Mononuclear cell (primary cell): ENCODE measurements at regions not wholly inside any gene's neighbourhood (a gene's known extent, or its start where the extent isn't known, plus 50 kb on each side); places are given as distances from the start of the nearest gene placed in this dataset.
"Not testable (repeated sequence)": the region's sequence is repeated elsewhere in the genome, so short reads cannot be mapped to it uniquely, and the experiment has no call there.

ENCODE experiments used
- H3K27me3 ChIP-seq: 2 replicates; pipeline ENCODE4 v1.6.0; 2011; ENCODE audit warnings: low read length, control low read depth; ENCODE audit not compliant: insufficient read depth
- H3K4me1 ChIP-seq: 2 replicates; pipeline ENCODE4 v1.5.1; 2011; ENCODE audit warnings: mild to moderate bottlenecking, low read length, control low read depth; ENCODE audit not compliant: insufficient read depth
- H3K4me3 ChIP-seq: 2 replicates; pipeline ENCODE4 v1.5.1; 2011; ENCODE audit warnings: mild to moderate bottlenecking, low read length, moderate library complexity
- H3K9me3 ChIP-seq: 2 replicates; pipeline ENCODE4 v1.5.1; 2011; ENCODE audit warnings: low read depth, mild to moderate bottlenecking, control low read depth, low read length

DNA sequence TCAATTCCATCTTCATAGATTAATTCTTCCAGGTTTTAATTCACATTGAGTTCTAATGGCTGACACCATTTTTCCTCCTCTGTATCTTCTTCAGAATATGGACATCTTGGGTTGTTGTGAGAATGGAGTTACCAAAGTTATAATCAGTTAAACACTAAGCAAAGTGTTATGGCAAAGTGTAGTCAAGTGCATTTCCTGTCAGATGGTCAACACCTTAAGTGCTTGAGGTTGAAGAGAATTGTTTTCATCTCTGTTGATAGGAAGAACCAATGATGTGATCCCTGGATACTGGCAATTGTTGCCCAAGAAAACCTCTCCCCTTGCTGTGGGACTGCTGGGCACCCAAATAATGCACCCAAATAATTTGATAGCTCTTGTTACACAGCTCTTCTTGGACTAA lies 102.6 kb upstream of the SATB1 start:
- no peak overlapping the region for H3K4me3 ChIP-seq
- no peaks in the 10 kb centered on the region for H3K27me3 ChIP-seq
- no peaks in the 10 kb centered on the region for H3K4me1 ChIP-seq
- peaks cover 19% of the 10 kb centered on the region for H3K9me3 ChIP-seq

DNA sequence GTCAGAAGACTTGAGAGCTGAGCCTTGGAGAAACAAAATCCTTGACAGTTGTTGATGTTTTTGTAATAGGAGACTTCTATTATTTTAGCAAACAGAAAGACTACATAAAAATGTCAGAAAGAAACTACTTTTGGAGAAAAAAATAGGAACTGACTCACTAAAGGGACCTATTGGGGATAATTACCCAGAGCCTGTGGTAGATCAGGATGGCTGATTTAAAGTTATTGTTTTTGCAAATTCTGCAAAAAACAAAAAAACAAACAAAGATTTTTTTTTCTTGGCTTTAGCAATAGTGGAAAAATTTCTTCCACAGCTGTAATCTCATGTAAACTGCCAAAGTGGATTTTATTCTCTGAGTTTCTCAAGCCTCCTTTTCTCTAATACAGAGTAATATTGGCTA lies 101.5 kb upstream of the SATB1 start:
- H3K27me3 ChIP-seq: no peaks in the 10 kb centered on the region
- no peaks in the 10 kb centered on the region for H3K4me1 ChIP-seq
- H3K9me3 ChIP-seq: peaks cover 19% of the 10 kb centered on the region
- H3K4me3 ChIP-seq: no peak overlapping the region

DNA sequence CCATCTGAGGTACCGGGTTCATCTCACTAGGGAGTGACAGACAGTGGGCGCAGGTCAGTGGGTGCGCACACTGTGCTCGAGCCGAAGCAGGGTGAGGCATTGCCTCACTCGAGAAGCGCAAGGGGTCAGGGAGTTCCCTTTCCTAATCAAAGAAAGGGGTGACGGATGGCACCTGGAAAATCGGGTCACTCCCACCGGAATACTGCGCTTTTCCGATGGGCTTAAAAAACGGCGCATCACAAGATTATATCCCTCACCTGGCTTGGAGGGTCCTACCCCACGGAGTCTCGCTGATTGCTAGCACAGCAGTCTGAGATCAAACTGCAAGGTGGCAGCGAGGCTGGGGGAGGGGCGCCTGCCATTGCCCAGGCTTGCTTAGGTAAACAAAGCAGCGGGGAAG lies 91.0 kb upstream of the SATB1 start:
- H3K4me1 ChIP-seq, H3K9me3 ChIP-seq, H3K4me3 ChIP-seq, H3K27me3 ChIP-seq: not testable (repeated sequence)

DNA sequence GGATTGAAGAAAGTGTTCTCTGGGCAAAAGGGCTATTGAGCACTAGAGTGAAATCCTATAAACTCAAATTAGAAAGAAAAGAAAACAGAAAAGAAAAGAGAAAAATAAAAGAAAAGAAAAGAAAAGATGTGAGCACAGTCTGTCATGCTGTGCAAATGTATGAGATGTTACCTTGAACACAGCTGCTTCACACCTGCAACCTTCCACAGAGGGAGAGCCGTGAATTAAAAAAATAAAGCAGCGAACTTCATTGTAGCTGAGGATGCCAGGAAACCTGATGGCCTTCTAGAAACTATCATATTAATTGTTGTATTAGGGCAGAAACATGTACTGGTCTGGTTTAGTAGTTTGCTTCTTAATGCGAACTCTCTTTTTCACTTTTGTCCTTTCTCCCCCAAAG lies 88.0 kb upstream of the SATB1 start:
- Histone ChIP-seq H3K4me1 (no peaks in the 10 kb centered on the region), H3K27me3 (no peaks in the 10 kb centered on the region), H3K9me3 (no peaks in the 10 kb centered on the region), H3K4me3 (no peak overlapping the region)

DNA sequence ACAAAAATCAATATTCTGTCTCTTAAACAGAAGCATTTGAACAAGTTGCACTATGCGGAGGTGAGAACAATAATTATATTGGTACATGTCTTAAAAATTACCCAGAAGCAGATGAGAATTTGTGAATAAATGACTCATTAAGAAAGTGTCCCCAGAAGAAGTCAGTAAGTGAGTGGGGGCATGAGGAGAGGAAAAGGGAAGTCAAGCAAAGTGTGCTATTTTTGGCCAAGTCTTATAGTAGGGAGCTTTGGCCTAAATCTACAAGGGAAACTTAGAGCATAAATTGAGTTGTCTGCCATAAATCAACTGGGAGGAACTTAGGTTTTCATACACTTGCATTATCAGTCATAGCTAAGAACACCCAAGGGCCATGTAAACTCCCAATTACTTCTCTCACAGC lies 86.9 kb upstream of the SATB1 start:
- Histone ChIP-seq H3K4me3 (no peak overlapping the region), H3K9me3 (no peaks in the 10 kb centered on the region), H3K27me3 (no peaks in the 10 kb centered on the region)

DNA sequence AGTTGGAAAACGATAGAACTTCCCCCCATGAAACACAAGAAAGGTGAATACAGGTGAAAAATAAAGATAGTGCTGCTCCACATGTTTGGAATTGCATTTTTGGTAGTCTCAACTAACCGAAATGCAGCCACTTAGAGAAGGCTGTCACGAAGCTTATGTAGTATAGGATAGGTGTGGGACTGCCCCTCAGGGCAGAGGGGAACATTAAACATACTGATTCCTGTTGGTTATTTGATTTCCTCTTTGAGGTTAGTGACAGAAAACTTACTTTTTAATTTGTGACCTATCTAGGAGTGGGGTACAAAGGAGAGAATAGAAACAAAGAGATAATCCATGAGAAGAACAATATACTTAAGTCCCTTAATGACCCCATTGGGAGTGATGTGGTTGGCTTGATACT lies 85.8 kb upstream of the SATB1 start:
- no peaks in the 10 kb centered on the region for H3K4me1 ChIP-seq
- H3K27me3 ChIP-seq: no peaks in the 10 kb centered on the region
- no peak overlapping the region for H3K4me3 ChIP-seq
- H3K9me3 ChIP-seq: no peaks in the 10 kb centered on the region

More for the DNA sequence above, 86.9 kb upstream of the SATB1 start:
- H3K4me1 ChIP-seq: no peaks in the 10 kb centered on the region

DNA sequence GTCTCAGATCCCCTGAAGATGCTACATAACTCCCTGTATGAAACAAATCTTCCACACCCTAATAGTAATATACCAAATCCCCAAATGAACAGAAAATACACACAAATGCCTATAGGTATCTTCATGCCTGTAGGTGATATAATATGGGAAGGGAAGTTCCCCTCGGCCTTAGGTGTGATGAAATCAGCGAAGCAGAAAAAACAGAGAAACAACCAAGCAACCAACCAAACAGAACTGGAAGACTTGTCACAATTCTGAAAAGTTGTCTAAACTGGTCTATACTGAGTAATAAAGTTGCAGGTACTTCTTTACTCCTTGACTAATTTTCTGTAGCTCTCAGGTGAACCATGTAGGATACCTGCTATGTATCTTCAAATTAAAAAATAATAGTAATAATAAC lies 82.2 kb upstream of the SATB1 start:
- H3K9me3 ChIP-seq: no peaks in the 10 kb centered on the region
- H3K4me3 ChIP-seq: no peak overlapping the region
- H3K27me3 ChIP-seq: no peaks in the 10 kb centered on the region
- H3K4me1 ChIP-seq: no peaks in the 10 kb centered on the region

DNA sequence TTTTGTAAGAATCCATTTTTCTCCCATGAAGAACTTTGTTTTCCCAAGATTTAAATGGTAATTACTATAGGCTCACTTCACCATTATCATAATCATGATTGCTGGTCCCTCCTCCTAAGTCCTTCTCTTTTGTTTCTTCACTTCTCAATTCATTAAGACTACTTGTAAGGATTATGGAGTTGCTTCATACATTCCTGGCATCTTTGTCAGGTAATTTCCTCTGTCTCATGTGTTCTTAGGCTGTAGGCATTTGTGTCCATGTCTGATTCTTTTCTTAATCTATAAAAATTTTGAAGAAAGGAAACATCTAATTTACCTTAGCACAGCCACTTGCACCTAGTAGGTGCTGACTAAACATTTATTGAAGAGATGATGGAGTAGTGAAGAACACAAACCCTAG lies 79.9 kb upstream of the SATB1 start:
- H3K4me1 ChIP-seq: no peaks in the 10 kb centered on the region
- H3K4me3 ChIP-seq: no peak overlapping the region
- H3K9me3 ChIP-seq: no peaks in the 10 kb centered on the region
- H3K27me3 ChIP-seq: no peaks in the 10 kb centered on the region

DNA sequence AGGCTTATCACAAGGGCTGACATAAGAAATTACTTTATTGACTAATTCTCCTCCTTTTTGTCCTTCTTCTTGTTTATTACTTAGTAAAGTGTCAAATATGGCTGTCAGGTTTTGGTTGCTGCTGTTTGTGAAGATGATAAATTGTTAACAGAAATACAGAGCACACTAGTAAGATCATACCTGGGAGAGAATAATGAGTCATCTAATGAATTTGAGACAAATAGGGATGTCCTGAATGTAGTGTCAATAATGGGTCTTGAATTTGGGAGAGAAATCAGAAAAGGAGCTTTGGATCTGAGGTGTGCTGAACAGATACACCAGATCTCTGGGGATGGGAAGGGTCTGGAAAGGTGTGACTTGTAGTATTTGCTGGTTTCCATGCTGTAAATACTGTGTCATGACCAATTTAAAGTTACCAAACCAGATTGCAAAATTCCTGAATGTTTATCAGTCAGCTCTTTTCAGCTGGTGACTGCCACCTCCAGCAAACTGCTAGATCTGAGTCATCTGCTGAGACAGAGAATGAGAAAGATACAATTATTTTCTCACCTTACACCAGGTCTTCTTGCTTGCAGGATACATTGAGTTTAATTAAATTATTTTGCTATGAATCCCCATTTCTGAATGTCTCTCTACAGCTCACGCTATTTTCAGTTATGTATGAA lies 76.7 kb upstream of the SATB1 start:
- no peaks in the 10 kb centered on the region for H3K9me3 ChIP-seq
- no peak overlapping the region for H3K4me3 ChIP-seq
- no peaks in the 10 kb centered on the region for H3K27me3 ChIP-seq
- H3K4me1 ChIP-seq: no peaks in the 10 kb centered on the region

DNA sequence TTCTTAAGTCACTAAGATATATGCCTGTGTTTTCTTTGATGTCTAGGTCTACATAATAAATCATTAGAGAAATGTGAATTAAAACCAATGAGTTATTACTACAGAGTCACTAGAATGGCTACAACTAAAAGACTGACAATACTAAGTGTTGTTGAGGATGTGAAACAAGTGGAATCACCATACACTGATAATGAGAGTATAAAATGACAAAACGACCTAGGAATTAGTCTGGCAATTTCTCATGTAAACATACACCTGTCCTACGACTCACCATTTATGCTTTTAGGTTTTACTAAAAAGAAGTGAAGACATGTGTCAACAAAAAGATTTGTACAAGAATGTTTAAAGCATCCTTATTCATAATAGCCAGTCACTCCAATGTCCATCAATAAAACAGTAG lies 75.2 kb upstream of the SATB1 start:
- Histone ChIP-seq H3K4me3 (no peak overlapping the region), H3K27me3 (no peaks in the 10 kb centered on the region), H3K9me3 (no peaks in the 10 kb centered on the region), H3K4me1 (no peaks in the 10 kb centered on the region)

DNA sequence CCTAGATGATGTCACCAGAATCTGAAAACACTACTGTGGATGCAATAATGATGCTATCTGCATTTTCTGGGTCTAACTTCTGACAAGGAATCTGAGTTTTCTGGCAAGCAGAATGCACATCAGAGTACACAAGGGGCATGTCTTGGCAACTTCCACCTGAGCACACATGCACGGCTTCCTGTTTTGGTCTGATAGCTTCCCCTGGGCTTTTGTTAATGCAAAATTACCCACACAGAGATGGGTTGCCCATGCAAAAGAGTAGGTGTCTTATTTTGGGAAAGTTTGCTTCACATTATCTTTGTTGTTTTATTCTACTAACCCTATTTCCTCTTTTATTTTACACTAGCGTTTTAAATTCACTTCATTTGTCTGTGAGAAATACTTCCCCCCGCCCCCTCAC lies 74.2 kb upstream of the SATB1 start:
- no peaks in the 10 kb centered on the region for H3K9me3 ChIP-seq
- H3K27me3 ChIP-seq: no peaks in the 10 kb centered on the region
- H3K4me1 ChIP-seq: no peaks in the 10 kb centered on the region
- no peak overlapping the region for H3K4me3 ChIP-seq

DNA sequence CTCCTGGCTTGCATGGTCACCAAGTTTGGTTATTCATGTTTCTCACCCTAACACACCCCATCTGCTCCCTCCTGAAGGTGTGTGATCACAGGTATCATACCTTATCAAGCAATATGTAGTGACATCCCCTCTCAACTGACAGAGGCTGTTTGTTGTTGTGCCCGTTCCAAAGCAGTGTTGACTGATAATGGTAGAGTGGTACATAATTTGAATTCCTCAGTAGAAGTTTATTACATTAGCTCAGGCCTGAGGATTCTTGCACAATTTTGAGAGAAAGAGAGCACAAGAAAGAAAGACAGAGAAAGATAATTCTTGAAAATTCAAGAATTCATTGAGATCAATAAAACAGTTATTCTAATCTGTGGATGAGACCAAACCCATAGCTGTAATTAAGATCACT lies 69.1 kb upstream of the SATB1 start:
- Histone ChIP-seq H3K9me3 (no peaks in the 10 kb centered on the region), H3K4me3 (no peak overlapping the region), H3K4me1 (no peaks in the 10 kb centered on the region), H3K27me3 (no peaks in the 10 kb centered on the region)

DNA sequence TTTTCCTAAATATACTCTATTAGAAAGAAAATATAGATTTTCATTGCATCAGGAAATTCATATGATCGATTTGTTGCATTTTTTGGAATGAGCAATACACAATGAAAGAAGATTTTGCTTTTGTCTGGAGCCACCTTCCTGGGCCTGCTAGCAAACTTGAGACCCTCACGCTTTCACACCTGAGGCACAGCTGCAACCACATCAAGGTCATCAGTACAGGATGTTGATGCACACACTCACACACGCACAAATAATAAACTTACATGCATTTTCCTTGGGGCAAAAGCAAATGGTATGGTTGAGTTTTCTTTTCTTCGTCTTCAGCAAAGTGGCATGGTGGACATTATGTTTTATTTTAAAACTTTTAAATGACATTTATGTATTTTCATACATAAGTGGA lies 64.8 kb upstream of the SATB1 start:
- Histone ChIP-seq H3K9me3 (peaks cover 5% of the 10 kb centered on the region), H3K27me3 (no peaks in the 10 kb centered on the region), H3K4me1 (no peaks in the 10 kb centered on the region), H3K4me3 (no peak overlapping the region)

DNA sequence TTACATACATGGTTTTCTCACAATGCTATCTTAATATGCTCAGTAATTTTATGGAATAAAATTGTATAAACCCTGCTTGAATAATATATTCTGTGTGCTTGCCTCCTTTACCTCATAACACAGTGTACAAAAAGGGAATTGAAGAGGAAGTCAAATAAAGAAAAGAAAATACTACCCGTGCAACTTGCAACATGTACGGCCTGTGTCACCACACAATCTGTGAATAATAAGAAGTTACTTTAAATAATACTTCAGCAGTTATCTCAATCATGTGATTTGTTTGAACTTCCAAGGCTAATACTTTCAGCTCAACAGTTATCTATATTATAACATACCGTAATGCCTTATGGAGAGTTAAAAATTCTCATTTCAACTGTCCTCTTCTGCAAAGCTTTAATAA lies 58.1 kb upstream of the SATB1 start:
- H3K27me3 ChIP-seq: no peaks in the 10 kb centered on the region
- H3K4me3 ChIP-seq: no peak overlapping the region
- H3K9me3 ChIP-seq: peaks cover 13% of the 10 kb centered on the region
- H3K4me1 ChIP-seq: no peaks in the 10 kb centered on the region

DNA sequence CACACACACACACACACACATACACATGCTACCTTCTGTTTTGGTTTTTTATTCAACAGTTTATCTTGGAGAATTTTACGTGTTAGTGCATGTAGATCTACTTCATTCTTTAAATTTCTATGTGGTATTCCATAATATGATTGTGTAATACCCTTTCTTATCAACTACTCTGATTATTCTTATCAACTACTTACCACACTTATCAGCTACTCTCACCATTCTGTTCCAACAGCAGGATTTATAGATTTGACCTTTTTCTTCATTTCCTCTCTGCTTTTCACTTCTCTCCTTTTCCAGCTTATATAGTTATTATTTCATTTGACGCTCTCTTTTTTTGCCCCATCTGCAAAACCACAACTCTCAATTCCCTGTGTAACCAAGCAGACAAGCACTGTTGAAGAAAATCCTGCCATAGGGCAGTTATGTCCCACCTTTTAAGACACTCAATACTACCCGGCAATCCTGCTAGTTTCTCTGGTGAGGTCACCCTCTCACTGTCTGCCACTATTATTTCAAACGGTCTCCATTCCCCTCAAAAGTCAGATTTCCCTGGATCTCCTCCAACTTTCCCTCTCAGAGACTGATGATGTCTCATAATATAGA lies 56.9 kb upstream of the SATB1 start:
- no peaks in the 10 kb centered on the region for H3K27me3 ChIP-seq
- peaks cover 13% of the 10 kb centered on the region for H3K9me3 ChIP-seq
- no peaks in the 10 kb centered on the region for H3K4me1 ChIP-seq
- no peak overlapping the region for H3K4me3 ChIP-seq

DNA sequence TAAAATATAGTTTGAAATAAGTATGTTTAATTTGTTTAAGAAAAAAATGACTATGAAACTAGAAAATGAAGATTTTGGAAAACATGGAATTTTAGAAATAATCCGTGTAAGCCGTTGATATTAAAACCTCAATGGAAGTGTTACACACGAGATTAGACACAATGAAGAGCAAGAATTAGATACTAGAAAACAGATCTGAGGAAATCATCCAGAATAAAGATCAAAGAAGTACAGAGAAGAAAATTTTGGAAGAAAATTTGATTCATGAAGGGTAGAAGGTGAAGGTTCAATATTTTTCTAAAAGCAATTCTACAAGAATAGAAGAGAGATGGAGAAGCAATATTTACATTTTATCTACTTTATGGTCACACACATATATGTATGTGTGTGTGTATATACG lies 52.5 kb upstream of the SATB1 start:
- H3K27me3 ChIP-seq: no peaks in the 10 kb centered on the region
- no peak overlapping the region for H3K4me3 ChIP-seq
- H3K9me3 ChIP-seq: no peaks in the 10 kb centered on the region
- no peaks in the 10 kb centered on the region for H3K4me1 ChIP-seq
